GM12878 (cell line): ENCODE measurements at regions not wholly inside any gene's neighbourhood (a gene's known extent, or its start where the extent isn't known, plus 50 kb on each side); places are given as distances from the start of the nearest gene placed in this dataset.

Source experiments
- ATAC-seq: fragments of 200-7000 bp; cut with Tn5 transposase; 3 replicates; pipeline ENCODE4 v1.9.1; 2020; ENCODE audit warnings: mild to moderate bottlenecking, moderate library complexity
- BruUV-seq: library from RNA; stranded (reverse); fragments of 400-500 nt; replicated peaks from 2 replicates; lab custom pipeline; 2021; lab: Mats Ljungman, UMichigan
- CTCF ChIA-PET: fragments of 300-600 bp; sonication (Branson Sonifier 250); formaldehyde crosslinking; extraction: SDS; loops from one replicate; lab custom pipeline; 2021; ENCODE audit warnings: inconsistent platforms; lab: Yijun Ruan, JAX
- POLR2A ChIA-PET: fragments of 350-600 bp; formaldehyde crosslinking; extraction: SDS; loops from one replicate; lab custom pipeline; 2021; ENCODE audit warnings: inconsistent platforms; lab: Charles Lee
- RAD21 ChIA-PET: fragments of 300-600 bp; sonication (Branson Sonifier 250); formaldehyde crosslinking; loops from one replicate; lab custom pipeline; 2023; ENCODE audit warnings: antibody characterized with exemption; ENCODE audit not compliant: unreplicated experiment; lab: Charles Lee
- SMC1A ChIA-PET: fragments of 300-600 bp; sonication (Branson Sonifier 250); formaldehyde crosslinking; loops from one replicate; lab custom pipeline; 2023; ENCODE audit not compliant: unreplicated experiment, uncharacterized antibody; lab: Charles Lee
- DNase-seq: peaks from one replicate; pipeline ENCODE4 v3.0.0-alpha.2; 2011; ENCODE audit warnings: low read depth, low spot score
- FAIRE-seq: peaks from 3 replicates; lab custom pipeline; 2011; peaks lifted over from hg19 to GRCh38; lab: Jason Lieb, UNC
- H2AFZ ChIP-seq: 2 replicates; pipeline ENCODE4 v1.6.0; 2011; ENCODE audit warnings: low read depth, low read length, control low read depth; ENCODE audit not compliant: control insufficient read depth
- H3K27ac ChIP-seq: 2 replicates; pipeline ENCODE4 v1.5.1; 2011; ENCODE audit warnings: control low read depth; ENCODE audit not compliant: control insufficient read depth, insufficient read depth
- H3K27me3 ChIP-seq, 2 experiments: replicated peaks in 1 of 2; 2 replicates each; pipeline versions ENCODE4 v1.6.0 to v1.6.1; 2011; ENCODE audit warnings: low read length in 1 of 2; ENCODE audit not compliant: control insufficient read depth in 2 of 2, insufficient read depth in 2 of 2
- H3K36me3 ChIP-seq, 2 experiments: 2 replicates each; pipeline ENCODE4 v1.5.1; 2011; ENCODE audit warnings: low read length in 1 of 2; ENCODE audit not compliant: control insufficient read depth in 2 of 2, insufficient read depth in 2 of 2
- H3K4me1 ChIP-seq: 2 replicates; pipeline ENCODE4 v1.6.1; 2011; ENCODE audit warnings: mild to moderate bottlenecking, low read length, moderate library complexity, mixed read lengths; ENCODE audit not compliant: control insufficient read depth, insufficient read depth
- H3K4me2 ChIP-seq: 2 replicates; pipeline ENCODE4 v1.6.0; 2011; ENCODE audit warnings: control low read depth; ENCODE audit not compliant: control insufficient read depth, insufficient read depth
- H3K4me3 ChIP-seq: fragments of 200-600 bp; sonication (generic); 2 replicates; pipeline ENCODE4 v1.5.1; 2016
- H3K79me2 ChIP-seq: 2 replicates; pipeline ENCODE4 v1.6.0; 2011; ENCODE audit warnings: low read length; ENCODE audit not compliant: control insufficient read depth, insufficient read depth
- H3K9ac ChIP-seq: 2 replicates; pipeline ENCODE4 v1.8.0; 2011; ENCODE audit warnings: low read length, control low read depth, mixed read lengths; ENCODE audit not compliant: control insufficient read depth, insufficient read depth
- H3K9me3 ChIP-seq: replicated peaks from 3 replicates; pipeline ENCODE4 v1.5.1; 2011; ENCODE audit warnings: mild to moderate bottlenecking, low read length; ENCODE audit not compliant: control insufficient read depth, insufficient read depth
- H4K20me1 ChIP-seq: 2 replicates; pipeline ENCODE4 v1.6.0; 2011; ENCODE audit not compliant: control insufficient read depth, insufficient read depth
- HCFC1 ChIP-seq: fragments of 150-350 bp; IDR thresholded peaks from 2 replicates; pipeline ENCODE4 v1.6.1; 2014; ENCODE audit warnings: low read length
- JUNB ChIP-seq: IDR thresholded peaks from 2 replicates; pipeline ENCODE4 v1.6.1; 2016; ENCODE audit warnings: antibody characterized with exemption, mild to moderate bottlenecking
- MTA2 ChIP-seq: fragments of 450-650 bp; IDR thresholded peaks from 2 replicates; pipeline ENCODE4 v1.6.1; 2016; ENCODE audit warnings: low read depth, mild to moderate bottlenecking, moderate library complexity
- NFXL1 ChIP-seq: fragments of 450-650 bp; IDR thresholded peaks from 2 replicates; pipeline ENCODE4 v1.6.1; 2017; ENCODE audit warnings: antibody characterized with exemption, mild to moderate bottlenecking, borderline replicate concordance
- SP1 ChIP-seq: IDR thresholded peaks from one replicate; pipeline ENCODE4 v1.6.1; 2011; ENCODE audit warnings: low read depth, low read length
- WGBS: methylation state at CpG from one replicate; pipeline ENCODE4 v1.1.6; 2016; ENCODE audit warnings: low lambda C conversion rate; ENCODE audit not compliant: insufficient replicate concordance, insufficient coverage; ENCODE audit errors: missing lambda C conversion rate; 5-methylcytosine and 5-hydroxymethylcytosine counted together
- in situ Hi-C: fragments of 300-500 bp; cut with MboI; formaldehyde crosslinking; loops from 9 replicates; pipeline ENCODE4 v1.14.3; 2018; ENCODE audit warnings: mixed read lengths
- intact Hi-C: fragments of 100-400 bp; cut with micrococcal nuclease; formaldehyde crosslinking; loops from one replicate; pipeline ENCODE4 v1.14.2; 2022; ENCODE audit not compliant: unreplicated experiment
- TF ChIP-seq, protein P1 (sequence below): fragments of 450-650 bp; IDR thresholded peaks from 2 replicates; pipeline ENCODE4 v1.6.1; 2017; ENCODE audit warnings: mild to moderate bottlenecking, moderate library complexity
- TF ChIP-seq, protein P2 (sequence below): IDR thresholded peaks from 2 replicates; pipeline ENCODE4 v1.6.1; 2012; ENCODE audit warnings: low read depth, low read length, improper control_type of control experiment

DNA sequence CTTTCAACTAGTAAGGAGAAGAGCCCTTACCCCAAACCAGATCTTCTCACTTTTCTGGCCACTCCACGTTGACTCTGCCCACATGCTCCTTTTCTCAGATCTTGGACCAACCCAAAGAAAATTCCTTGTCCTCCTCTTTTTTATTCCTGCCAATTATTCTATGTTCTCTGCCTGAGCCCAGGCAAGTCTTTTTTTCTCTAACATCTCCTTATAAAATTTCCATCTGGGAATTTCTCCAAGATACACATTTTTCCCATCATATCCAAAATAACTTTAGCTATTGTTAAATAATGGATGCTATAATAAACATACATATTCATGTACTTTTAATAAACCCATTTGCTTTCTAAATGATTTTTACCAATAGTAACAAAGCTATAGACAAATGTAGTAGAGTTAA lies 726.0 kb upstream of the ZNF385D start:
- no peak overlapping the region for H2AFZ ChIP-seq
- no peaks in the 10 kb centered on the region for H3K79me2 ChIP-seq
- intact Hi-C loops (no loop called here), in situ Hi-C loops (no loop called here)
- H4K20me1 ChIP-seq, result no peaks in the 10 kb centered on the region
- no peaks in the 10 kb centered on the region for H3K9me3 ChIP-seq
- H3K27me3 ChIP-seq, result no peaks in the 10 kb centered on the region
- H3K4me3 ChIP-seq, result no peak overlapping the region
- H3K9ac ChIP-seq, result no peak overlapping the region
- CTCF ChIA-PET, result no interaction called here
- ATAC-seq, result no peak
- TF ChIP-seq MTA2, result no peak
- TF ChIP-seq SP1, result no peak
- TF ChIP-seq, protein P1, sequence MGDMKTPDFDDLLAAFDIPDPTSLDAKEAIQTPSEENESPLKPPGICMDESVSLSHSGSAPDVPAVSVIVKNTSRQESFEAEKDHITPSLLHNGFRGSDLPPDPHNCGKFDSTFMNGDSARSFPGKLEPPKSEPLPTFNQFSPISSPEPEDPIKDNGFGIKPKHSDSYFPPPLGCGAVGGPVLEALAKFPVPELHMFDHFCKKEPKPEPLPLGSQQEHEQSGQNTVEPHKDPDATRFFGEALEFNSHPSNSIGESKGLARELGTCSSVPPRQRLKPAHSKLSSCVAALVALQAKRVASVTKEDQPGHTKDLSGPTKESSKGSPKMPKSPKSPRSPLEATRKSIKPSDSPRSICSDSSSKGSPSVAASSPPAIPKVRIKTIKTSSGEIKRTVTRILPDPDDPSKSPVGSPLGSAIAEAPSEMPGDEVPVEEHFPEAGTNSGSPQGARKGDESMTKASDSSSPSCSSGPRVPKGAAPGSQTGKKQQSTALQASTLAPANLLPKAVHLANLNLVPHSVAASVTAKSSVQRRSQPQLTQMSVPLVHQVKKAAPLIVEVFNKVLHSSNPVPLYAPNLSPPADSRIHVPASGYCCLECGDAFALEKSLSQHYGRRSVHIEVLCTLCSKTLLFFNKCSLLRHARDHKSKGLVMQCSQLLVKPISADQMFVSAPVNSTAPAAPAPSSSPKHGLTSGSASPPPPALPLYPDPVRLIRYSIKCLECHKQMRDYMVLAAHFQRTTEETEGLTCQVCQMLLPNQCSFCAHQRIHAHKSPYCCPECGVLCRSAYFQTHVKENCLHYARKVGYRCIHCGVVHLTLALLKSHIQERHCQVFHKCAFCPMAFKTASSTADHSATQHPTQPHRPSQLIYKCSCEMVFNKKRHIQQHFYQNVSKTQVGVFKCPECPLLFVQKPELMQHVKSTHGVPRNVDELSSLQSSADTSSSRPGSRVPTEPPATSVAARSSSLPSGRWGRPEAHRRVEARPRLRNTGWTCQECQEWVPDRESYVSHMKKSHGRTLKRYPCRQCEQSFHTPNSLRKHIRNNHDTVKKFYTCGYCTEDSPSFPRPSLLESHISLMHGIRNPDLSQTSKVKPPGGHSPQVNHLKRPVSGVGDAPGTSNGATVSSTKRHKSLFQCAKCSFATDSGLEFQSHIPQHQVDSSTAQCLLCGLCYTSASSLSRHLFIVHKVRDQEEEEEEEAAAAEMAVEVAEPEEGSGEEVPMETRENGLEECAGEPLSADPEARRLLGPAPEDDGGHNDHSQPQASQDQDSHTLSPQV, result no peak
- no peak for TF ChIP-seq HCFC1
- no peak for TF ChIP-seq NFXL1
- TF ChIP-seq, protein P2, sequence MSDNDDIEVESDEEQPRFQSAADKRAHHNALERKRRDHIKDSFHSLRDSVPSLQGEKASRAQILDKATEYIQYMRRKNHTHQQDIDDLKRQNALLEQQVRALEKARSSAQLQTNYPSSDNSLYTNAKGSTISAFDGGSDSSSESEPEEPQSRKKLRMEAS, result no peak
- no peak for TF ChIP-seq JUNB
- SMC1A ChIA-PET, result interaction anchor here (1.0 kb wide), 1 partner anchor 24 kb away, joined by 3 read pairs; no protein-coding TSS in a partner anchor
- H3K36me3 ChIP-seq, result no peaks in the 10 kb centered on the region
- RAD21 ChIA-PET, result no interaction called here
- WGBS, result 0% methylated on average over 1 of the region's 1 CpG
- no peak overlapping the region for H3K4me2 ChIP-seq
- H3K27ac ChIP-seq, result no peak overlapping the region
- no peak for DNase-seq
- POLR2A ChIA-PET, result no interaction called here
- BruUV-seq, result no TSS peak
- no peaks in the 10 kb centered on the region for H3K4me1 ChIP-seq
- no peak for FAIRE-seq
